ENCODE measurements at regions not wholly inside any gene's neighbourhood (a gene's known extent, or its start where the extent isn't known, plus 50 kb on each side); places are given as distances from the start of the nearest gene placed in this dataset.

GRCh38 chr12:79514730-79515529 is 175.8 kb downstream of the PAWR start:
- Histone ChIP-seq H3K4me3 (ENCODE audit: low read length) (no peak overlapping the region), H3K9ac (ENCODE audit: low read depth, low read length) (no peak overlapping the region), H3K36me3 (ENCODE audit: insufficient read depth, low read length) (no peaks in the 10 kb centered on the region), H3K27me3 (ENCODE audit: control insufficient read depth, insufficient read depth, low read length) (no peaks in the 10 kb centered on the region), H3K4me1 (ENCODE audit: control insufficient read depth, insufficient read depth, low read length) (peaks cover 8% of the 10 kb centered on the region), H3K4me2 (ENCODE audit: low read length) (no peak overlapping the region), H3K9me3 (replicated peaks; ENCODE audit: low read length) (no peaks in the 10 kb centered on the region)

- Histone ChIP-seq H3K9me3 (replicated peaks; ENCODE audit: low read length) (no peaks in the 10 kb centered on the region), H3K4me3 (ENCODE audit: low read length) (no peak overlapping the region), H3K36me3 (ENCODE audit: insufficient read depth, low read length) (no peaks in the 10 kb centered on the region), H3K9ac (ENCODE audit: low read depth, low read length) (no peak overlapping the region), H3K4me1 (ENCODE audit: control insufficient read depth, insufficient read depth, low read length) (peaks cover 8% of the 10 kb centered on the region), H3K4me2 (ENCODE audit: low read length) (no peak overlapping the region), H3K27me3 (ENCODE audit: control insufficient read depth, insufficient read depth, low read length) (no peaks in the 10 kb centered on the region)
These were observed 178.7 kb downstream of the PAWR start for GRCh38 chr12:79512068-79512467.

- H3K36me3 ChIP-seq (ENCODE audit: insufficient read depth, low read length) = no peaks in the 10 kb centered on the region
- H3K27me3 ChIP-seq (ENCODE audit: control insufficient read depth, insufficient read depth, low read length) = no peaks in the 10 kb centered on the region
- no peaks in the 10 kb centered on the region for H3K9me3 ChIP-seq (replicated peaks; ENCODE audit: low read length)
- no peak overlapping the region for H3K4me2 ChIP-seq (ENCODE audit: low read length)
- no peak overlapping the region for H3K4me3 ChIP-seq (ENCODE audit: low read length)
- H3K4me1 ChIP-seq (ENCODE audit: control insufficient read depth, insufficient read depth, low read length) = no peaks in the 10 kb centered on the region
- no peak overlapping the region for H3K9ac ChIP-seq (ENCODE audit: low read depth, low read length)
These were observed 182.1 kb downstream of the PAWR start for GRCh38 chr12:79508622-79509021.
